Psoas muscle (tissue), 7 donors: ENCODE measurements at regions not wholly inside any gene's neighbourhood (a gene's known extent, or its start where the extent isn't known, plus 50 kb on each side); places are given as distances from the start of the nearest gene placed in this dataset.
"Not testable (repeated sequence)": the region's sequence is repeated elsewhere in the genome, so short reads cannot be mapped to it uniquely, and the experiment has no call there.

ENCODE experiments used
- ATAC-seq, 4 donors: fragments of 200-7000 bp; cut with Tn5 transposase; one replicate each; pipeline ENCODE4 v1.9.1; 2020; ENCODE audit warnings: moderate library complexity in 3 of 4, mild to moderate bottlenecking in 2 of 4
- DNase-seq, 2 donors: peaks; one replicate each; pipeline ENCODE4 v3.0.0-alpha.2; 2020
- H3K27ac ChIP-seq: fragments of 200-600 bp; one replicate; pipeline ENCODE4 v1.8.0; 2022
- H3K27me3 ChIP-seq, 3 donors: fragments of 200-600 bp in 1 of 3; one replicate each; pipeline versions ENCODE4 v1.6.1 to v1.8.0; 2013 to 2022; ENCODE audit warnings: low read length in 2 of 3, mild to moderate bottlenecking in 2 of 3, moderate library complexity in 1 of 3; ENCODE audit not compliant: insufficient read depth in 3 of 3
- H3K36me3 ChIP-seq, 2 donors: fragments of 200-600 bp in 1 of 2; one replicate each; pipeline versions ENCODE4 v1.6.1 to v1.8.0; 2013 to 2022; ENCODE audit warnings: low read depth in 1 of 2, mild to moderate bottlenecking in 1 of 2, moderate library complexity in 1 of 2; ENCODE audit not compliant: insufficient read depth in 1 of 2
- H3K4me1 ChIP-seq: fragments of 200-600 bp; one replicate; pipeline ENCODE4 v1.8.0; 2022
- H3K4me3 ChIP-seq: fragments of 200-600 bp; one replicate; pipeline ENCODE4 v1.8.0; 2022; ENCODE audit warnings: mild to moderate bottlenecking
- H3K9me3 ChIP-seq: fragments of 200-600 bp; one replicate; pipeline ENCODE4 v1.8.0; 2022
- WGBS, 3 donors: extraction: QIAGEN DNeasy Blood & Tissue Kit; methylation state at CpG; one replicate each; pipeline versions ENCODE4 v1.1.6 to v1.1.7; 2013; 5-methylcytosine and 5-hydroxymethylcytosine counted together
- intact Hi-C, 2 donors: fragments of 100-400 bp; cut with DNase I; formaldehyde crosslinking; loops; one replicate each; pipeline versions ENCODE4 v1.11.0 to v1.14.2; 2022
- TF ChIP-seq, protein P1 (sequence below): fragments of 200-600 bp; IDR thresholded peaks from one replicate; pipeline ENCODE4 v1.8.0; 2022; ENCODE audit warnings: antibody characterized with exemption
- donor health status: healthy with polysubstance abuse.
- donor health status: DM: no; HTN: no; CAD: no; lungs with moderate emphysema.
- donor health status: Bipolar disorder and iron deficiency.
- donor health status: healthy.
- donor health status: DM: yes; HTN: yes; CAD: no.
- donor health status: DM: no; HTN: no; CAD: no.
- donor health status: DM: yes; HTN: yes; CAD: no.

DNA sequence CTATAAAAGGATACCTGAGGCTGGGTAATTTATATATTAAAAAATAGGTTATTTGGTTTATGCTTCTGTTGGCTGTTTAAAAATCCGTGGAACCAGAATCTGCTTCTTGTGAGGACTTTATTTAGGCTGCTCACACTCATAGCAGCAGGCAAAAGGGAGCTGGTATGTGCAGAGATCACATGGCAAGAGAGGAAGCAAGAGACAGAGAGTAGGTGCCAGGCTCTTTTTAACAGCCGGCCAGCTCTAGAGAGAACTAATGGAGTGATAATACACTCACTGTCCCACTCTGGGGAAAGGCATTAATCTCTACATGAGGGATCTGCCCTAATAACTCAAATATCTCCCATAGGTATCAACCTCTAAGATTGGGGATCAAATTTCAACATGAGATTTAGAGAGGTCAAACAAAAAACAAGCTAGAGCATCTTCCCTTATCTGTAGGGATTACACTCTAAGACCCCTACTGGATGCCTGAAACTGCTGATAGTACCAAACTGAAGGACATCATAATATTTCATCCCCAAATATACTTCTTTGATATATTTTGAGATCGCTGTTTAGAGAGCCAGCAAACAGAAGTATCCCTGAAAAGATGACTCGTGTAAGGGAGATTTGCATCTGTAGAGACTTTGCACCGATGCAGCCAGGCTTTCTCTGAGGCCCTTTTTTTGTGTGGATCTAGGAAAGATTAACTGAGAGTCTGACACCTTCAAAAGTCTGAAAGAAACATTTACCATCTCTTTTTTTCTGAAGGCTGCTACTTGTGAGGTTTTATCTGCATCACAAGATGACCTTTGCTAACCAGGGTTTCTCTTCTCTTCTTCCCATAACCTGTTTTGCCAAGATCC is 717.0 kb upstream of the MBL2 start:
- ATAC-seq (no peak), DNase-seq (no peak)
- Histone ChIP-seq H3K9me3 (no peaks in the 10 kb centered on the region), H3K27me3 (no peaks in the 10 kb centered on the region), H3K4me1 (no peaks in the 10 kb centered on the region), H3K27ac (no peak overlapping the region), H3K36me3 (no peaks in the 10 kb centered on the region), H3K4me3 (no peak overlapping the region)
- intact Hi-C loops, result no loop called here
- TF ChIP-seq, protein P1, sequence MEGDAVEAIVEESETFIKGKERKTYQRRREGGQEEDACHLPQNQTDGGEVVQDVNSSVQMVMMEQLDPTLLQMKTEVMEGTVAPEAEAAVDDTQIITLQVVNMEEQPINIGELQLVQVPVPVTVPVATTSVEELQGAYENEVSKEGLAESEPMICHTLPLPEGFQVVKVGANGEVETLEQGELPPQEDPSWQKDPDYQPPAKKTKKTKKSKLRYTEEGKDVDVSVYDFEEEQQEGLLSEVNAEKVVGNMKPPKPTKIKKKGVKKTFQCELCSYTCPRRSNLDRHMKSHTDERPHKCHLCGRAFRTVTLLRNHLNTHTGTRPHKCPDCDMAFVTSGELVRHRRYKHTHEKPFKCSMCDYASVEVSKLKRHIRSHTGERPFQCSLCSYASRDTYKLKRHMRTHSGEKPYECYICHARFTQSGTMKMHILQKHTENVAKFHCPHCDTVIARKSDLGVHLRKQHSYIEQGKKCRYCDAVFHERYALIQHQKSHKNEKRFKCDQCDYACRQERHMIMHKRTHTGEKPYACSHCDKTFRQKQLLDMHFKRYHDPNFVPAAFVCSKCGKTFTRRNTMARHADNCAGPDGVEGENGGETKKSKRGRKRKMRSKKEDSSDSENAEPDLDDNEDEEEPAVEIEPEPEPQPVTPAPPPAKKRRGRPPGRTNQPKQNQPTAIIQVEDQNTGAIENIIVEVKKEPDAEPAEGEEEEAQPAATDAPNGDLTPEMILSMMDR, result no peak
- WGBS, 3 donors, result 40 to 55% (median 44%) methylated on average over 5 of the region's 5 CpGs

DNA sequence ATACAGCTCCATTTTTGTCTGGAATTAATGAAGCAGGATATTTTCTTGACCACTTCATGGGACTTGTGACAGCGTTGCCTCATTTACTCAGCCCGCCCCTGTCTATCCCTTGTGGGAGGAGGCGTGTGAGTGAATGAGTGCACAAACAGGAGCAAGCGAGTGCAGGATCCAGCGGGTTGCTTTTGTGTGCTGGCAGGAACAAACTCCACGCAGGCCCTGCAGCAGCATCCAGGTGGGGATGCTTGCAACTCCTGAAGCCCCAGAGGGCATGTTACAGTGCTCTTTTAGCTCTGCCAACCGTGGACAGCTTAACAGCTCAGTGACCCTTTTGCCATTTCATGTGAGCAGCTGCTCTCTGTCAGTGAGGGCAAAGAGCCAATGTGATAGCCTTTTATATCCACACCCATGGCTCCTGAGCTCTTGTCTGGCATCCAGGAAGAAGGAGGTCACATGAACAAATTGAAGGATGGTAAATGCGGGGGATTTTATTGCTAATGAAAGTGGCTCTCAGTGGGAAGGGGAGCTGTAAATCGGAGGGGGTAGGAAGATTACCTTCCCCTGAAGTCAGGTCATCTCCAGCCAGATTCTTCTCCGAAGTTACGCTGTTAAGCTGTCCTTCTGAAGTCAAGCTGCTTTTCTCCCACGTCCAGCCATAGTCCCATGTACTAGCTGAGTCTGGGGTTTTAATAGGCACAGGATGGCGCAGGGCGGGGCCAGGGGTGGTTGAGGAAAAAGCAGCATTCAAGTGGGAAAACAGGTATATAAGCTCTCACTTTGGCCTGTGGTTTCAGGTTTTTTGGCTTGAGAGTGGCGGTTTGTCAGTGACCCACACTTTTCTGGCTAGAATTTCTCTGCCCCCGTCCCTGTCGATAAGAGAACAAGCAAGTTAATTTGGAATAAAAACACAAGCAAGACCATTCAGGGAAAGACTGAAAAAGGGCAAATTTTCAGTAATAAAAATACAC is 714.7 kb upstream of the MBL2 start:
- Histone ChIP-seq H3K4me1 (no peaks in the 10 kb centered on the region), H3K27ac (no peak overlapping the region), H3K36me3 (no peaks in the 10 kb centered on the region), H3K4me3 (no peak overlapping the region), H3K9me3 (no peaks in the 10 kb centered on the region), H3K27me3 (no peaks in the 10 kb centered on the region)
- ATAC-seq (no peak), DNase-seq (no peak)
- intact Hi-C loops, result no loop called here
- WGBS, 3 donors, result 78 to 87% (median 83%) methylated on average over 17 of the region's 17 CpGs
- TF ChIP-seq, protein P1, result no peak

GRCh38 chr10:53485422-53485821 is 712.8 kb upstream of the MBL2 start:
- H3K36me3 ChIP-seq, H3K4me3 ChIP-seq, ATAC-seq, H3K27ac ChIP-seq, H3K9me3 ChIP-seq, DNase-seq, H3K27me3 ChIP-seq, intact Hi-C loops, H3K4me1 ChIP-seq: not testable (repeated sequence)
- 80 to 88% (median 82%) methylated on average over 4 of the region's 4 CpGs for WGBS, 3 donors

GRCh38 chr10:53479365-53479764 is 706.8 kb upstream of the MBL2 start:
- WGBS, 3 donors, result 52 to 57% (median 53%) methylated on average over 2 of the region's 2 CpGs
- Histone ChIP-seq H3K27ac (no peak overlapping the region), H3K9me3 (no peaks in the 10 kb centered on the region), H3K27me3 (no peaks in the 10 kb centered on the region), H3K4me1 (no peaks in the 10 kb centered on the region), H3K4me3 (no peak overlapping the region), H3K36me3 (no peaks in the 10 kb centered on the region)
- TF ChIP-seq, protein P1, result no peak
- no peak for ATAC-seq
- intact Hi-C loops, result no loop called here
- no peak for DNase-seq

GRCh38 chr10:53477313-53477675 is 704.7 kb upstream of the MBL2 start:
- WGBS, 3 donors, result 74 to 90% (median 81%) methylated on average over 1 of the region's 1 CpG
- Histone ChIP-seq H3K4me3 (no peak overlapping the region), H3K36me3 (no peaks in the 10 kb centered on the region), H3K9me3 (no peaks in the 10 kb centered on the region), H3K27ac (no peak overlapping the region), H3K4me1 (no peaks in the 10 kb centered on the region), H3K27me3 (no peaks in the 10 kb centered on the region)
- intact Hi-C loops, result no loop called here
- TF ChIP-seq, protein P1, result no peak
- DNase-seq (no peak), ATAC-seq (no peak)
